Lower leg skin (tissue), 3 donors: ENCODE measurements at regions not wholly inside any gene's neighbourhood (a gene's known extent, or its start where the extent isn't known, plus 50 kb on each side); places are given as distances from the start of the nearest gene placed in this dataset.

ENCODE experiments used
- CTCF ChIP-seq, 3 donors: fragments of 450-650 bp; IDR thresholded peaks; one replicate each; pipeline ENCODE4 v1.5.1; 2016; ENCODE audit warnings: antibody characterized with exemption in 3 of 3, mild to moderate bottlenecking in 3 of 3, moderate library complexity in 2 of 3
- POLR2A ChIP-seq, 2 donors: fragments of 450-650 bp; IDR thresholded peaks; one replicate each; pipeline ENCODE4 v1.6.1; 2016 to 2017; ENCODE audit warnings: antibody characterized with exemption in 2 of 2, mild to moderate bottlenecking in 1 of 2, moderate library complexity in 1 of 2

- TF ChIP-seq POLR2A (IDR thresholded peaks at IDR 0.05), result no peak
- TF ChIP-seq CTCF (IDR thresholded peaks at IDR 0.05), result no peak
Measured at GRCh38 chr4:148944136-148944838, 502.1 kb upstream of the NR3C2 start.
